Fibroblast of villous mesenchyme (primary cell): ENCODE measurements at regions not wholly inside any gene's neighbourhood (a gene's known extent, or its start where the extent isn't known, plus 50 kb on each side); places are given as distances from the start of the nearest gene placed in this dataset.
A peak's percentile ranks its signal among the peaks of the same experiment; 100 is the strongest.
"Not testable (repeated sequence)": the region's sequence is repeated elsewhere in the genome, so short reads cannot be mapped to it uniquely, and the experiment has no call there.

Experiments used
- DNase-seq: peaks from one replicate; pipeline ENCODE4 v3.0.0-alpha.2; 2010; ENCODE audit warnings: low read depth
- H3K4me3 ChIP-seq: 2 replicates; pipeline ENCODE4 v1.5.1; 2011; ENCODE audit warnings: low read depth, mild to moderate bottlenecking, low read length
- CTCF ChIP-seq: IDR thresholded peaks from 2 replicates; pipeline ENCODE4 v1.5.1; 2012; ENCODE audit warnings: low read depth, mild to moderate bottlenecking, low read length; ENCODE audit not compliant: insufficient read depth

- DNase-seq, result no peak
- no peak for TF ChIP-seq CTCF
These were observed 491.5 kb upstream of the TNP1 start for GRCh38 chr2:217351378-217351777.

GRCh38 chr2:217349251-217349650 lies 489.4 kb upstream of the TNP1 start:
- no peak for TF ChIP-seq CTCF
- no peak for DNase-seq
- no peak overlapping the region for H3K4me3 ChIP-seq

More at GRCh38 chr2:217351378-217351777, 491.5 kb upstream of the TNP1 start:
- no peak overlapping the region for H3K4me3 ChIP-seq

- DNase-seq, H3K4me3 ChIP-seq: not testable (repeated sequence)
These were observed 487.8 kb upstream of the TNP1 start for GRCh38 chr2:217347630-217348029.

- H3K4me3 ChIP-seq, DNase-seq: not testable (repeated sequence)
These were observed 486.2 kb upstream of the TNP1 start for GRCh38 chr2:217346043-217346442.

- TF ChIP-seq CTCF, result no peak
- no peak for DNase-seq
These were observed 481.0 kb upstream of the TNP1 start for GRCh38 chr2:217340899-217341298.

GRCh38 chr2:217340176-217340575 lies 480.3 kb upstream of the TNP1 start:
- no peak for DNase-seq
- TF ChIP-seq CTCF, result no peak
- H3K4me3 ChIP-seq, result no peak overlapping the region

More at GRCh38 chr2:217340899-217341298, 481.0 kb upstream of the TNP1 start:
- no peak overlapping the region for H3K4me3 ChIP-seq

- no peak for TF ChIP-seq CTCF
- DNase-seq, result no peak
- H3K4me3 ChIP-seq, result no peak overlapping the region
These were observed 479.9 kb upstream of the TNP1 start for GRCh38 chr2:217339753-217340152.

GRCh38 chr2:217338306-217338916 lies 478.5 kb upstream of the TNP1 start:
- peak; percentile 94 for DNase-seq
- no peak for TF ChIP-seq CTCF
- H3K4me3 ChIP-seq, result no peak overlapping the region
